GM18861 (cell line): ENCODE measurements at regions not wholly inside any gene's neighbourhood (a gene's known extent, or its start where the extent isn't known, plus 50 kb on each side); places are given as distances from the start of the nearest gene placed in this dataset.
"Not testable (repeated sequence)": the region's sequence is repeated elsewhere in the genome, so short reads cannot be mapped to it uniquely, and the experiment has no call there.

ENCODE experiments used
- ATAC-seq: cut with Tn5 transposase; IDR thresholded peaks from one replicate; pipeline ENCODE4 v1.9.1; 2021; ENCODE audit not compliant: unreplicated experiment

- ATAC-seq = no peak
Measured at GRCh38 chr2:72032481-72033041, 115.1 kb downstream of the CYP26B1 start.

GRCh38 chr2:72031346-72032110, 116.1 kb downstream of the CYP26B1 start:
- no peak for ATAC-seq

- ATAC-seq = no peak
Measured at GRCh38 chr2:72028996-72029395, 118.7 kb downstream of the CYP26B1 start.

GRCh38 chr2:72028351-72028995, 119.2 kb downstream of the CYP26B1 start:
- no peak for ATAC-seq

- ATAC-seq = no peak
Measured at GRCh38 chr2:72027426-72028161, 120.1 kb downstream of the CYP26B1 start.

GRCh38 chr2:72026819-72027425, 120.7 kb downstream of the CYP26B1 start:
- no peak for ATAC-seq

GRCh38 chr2:72024451-72025175, 123.0 kb downstream of the CYP26B1 start:
- no peak for ATAC-seq

- no peak for ATAC-seq
Measured at GRCh38 chr2:72023678-72024390, 123.8 kb downstream of the CYP26B1 start.

- ATAC-seq = not testable (repeated sequence)
Measured at GRCh38 chr2:72021371-72021770, 126.3 kb downstream of the CYP26B1 start.

GRCh38 chr2:72015266-72015665, 132.4 kb downstream of the CYP26B1 start:
- ATAC-seq = no peak

GRCh38 chr2:72014831-72015230, 132.8 kb downstream of the CYP26B1 start:
- no peak for ATAC-seq

GRCh38 chr2:72013726-72014125, 133.9 kb downstream of the CYP26B1 start:
- no peak for ATAC-seq

- no peak for ATAC-seq
Measured at GRCh38 chr2:72012886-72013574, 134.6 kb downstream of the CYP26B1 start.

- ATAC-seq = no peak
Measured at GRCh38 chr2:72011791-72012190, 135.9 kb downstream of the CYP26B1 start.

- ATAC-seq = no peak
Measured at GRCh38 chr2:72011370-72011689, 136.3 kb downstream of the CYP26B1 start.

- no peak for ATAC-seq
Measured at GRCh38 chr2:72010647-72011369, 136.9 kb downstream of the CYP26B1 start.

- no peak for ATAC-seq
Measured at GRCh38 chr2:72008608-72009007, 139.1 kb downstream of the CYP26B1 start.

- no peak for ATAC-seq
Measured at GRCh38 chr2:72007402-72007801, 140.3 kb downstream of the CYP26B1 start.
